SK-N-SH (cell line): ENCODE measurements at regions not wholly inside any gene's neighbourhood (a gene's known extent, or its start where the extent isn't known, plus 50 kb on each side); places are given as distances from the start of the nearest gene placed in this dataset.
"Not testable (repeated sequence)": the region's sequence is repeated elsewhere in the genome, so short reads cannot be mapped to it uniquely, and the experiment has no call there.

ENCODE experiments used
- CTCF ChIA-PET: fragments of 300-600, 350-600 bp; formaldehyde crosslinking; extraction: SDS; loops from one replicate; lab custom pipeline; 2021; lab: Yijun Ruan, JAX
- POLR2A ChIA-PET: fragments of 350-600 bp; sonication (Branson Sonifier 250); formaldehyde crosslinking; extraction: SDS; loops from one replicate; lab custom pipeline; 2020; ENCODE audit warnings: antibody characterized with exemption, inconsistent platforms; lab: Yijun Ruan, JAX
- DNase-seq: peaks from one replicate; pipeline ENCODE4 v3.0.0; 2012
- H2AFZ ChIP-seq: fragments of 200-600 bp; sonication (generic); 2 replicates; pipeline ENCODE4 v1.8.1; 2016; ENCODE audit warnings: antibody characterized with exemption, mild to moderate bottlenecking, low read depth
- H3F3A ChIP-seq: fragments of 200-600 bp; sonication (generic); replicated peaks from 2 replicates; pipeline ENCODE3; 2016; ENCODE audit warnings: antibody characterized with exemption, mild to moderate bottlenecking; ENCODE audit not compliant: insufficient read depth
- H3K27ac ChIP-seq, 2 experiments: fragments of 200-500 bp in 1 of 2; fragments of 200-600 bp in 1 of 2; sonication (Bioruptor generic) in 1 of 2; sonication (generic), shearing (Covaris generic) in 1 of 2; 2 replicates each; pipeline versions ENCODE4 v1.5.1 to v1.6.1; 2014 to 2016; ENCODE audit warnings: low read depth in 2 of 2, inconsistent platforms in 1 of 2, low read length in 1 of 2, mild to moderate bottlenecking in 1 of 2, mixed read lengths in 1 of 2
- H3K27me3 ChIP-seq: fragments of 200-600 bp; sonication (generic), shearing (Covaris generic); 2 replicates; pipeline ENCODE4 v1.6.1; 2016; ENCODE audit warnings: mixed run types; ENCODE audit not compliant: insufficient read depth
- H3K36me3 ChIP-seq, 2 experiments: fragments of 200-500 bp in 1 of 2; fragments of 200-600 bp in 1 of 2; sonication (Bioruptor generic) in 1 of 2; sonication (generic) in 1 of 2; replicated peaks in 1 of 2; 2 replicates each; pipeline versions ENCODE3 to v1.5.1; 2014 to 2016; ENCODE audit warnings: low read length in 1 of 2, mild to moderate bottlenecking in 1 of 2; ENCODE audit not compliant: insufficient read depth in 2 of 2, control insufficient read depth in 1 of 2
- H3K4me1 ChIP-seq, 2 experiments: fragments of 200-500 bp in 1 of 2; fragments of 200-600 bp in 1 of 2; sonication (Bioruptor generic) in 1 of 2; sonication (generic), shearing (Covaris generic) in 1 of 2; 2 replicates each; pipeline versions ENCODE4 v1.5.1 to v1.6.1; 2014 to 2016; ENCODE audit warnings: low read depth in 1 of 2, low read length in 1 of 2, mixed run types in 1 of 2; ENCODE audit not compliant: insufficient read depth in 2 of 2, control insufficient read depth in 1 of 2
- H3K4me2 ChIP-seq: fragments of 200-600 bp; sonication (generic), shearing (Covaris generic); 2 replicates; pipeline ENCODE4 v1.6.1; 2017; ENCODE audit warnings: mixed run types
- H3K4me3 ChIP-seq, 2 experiments: fragments of 200-500 bp in 1 of 2; fragments of 200-600 bp in 1 of 2; sonication (Bioruptor generic) in 1 of 2; sonication (generic), shearing (Covaris generic) in 1 of 2; 2 replicates each; pipeline versions ENCODE4 v1.5.1 to v1.8.1; 2014 to 2016; ENCODE audit warnings: low read depth in 2 of 2, inconsistent platforms in 1 of 2, low read length in 1 of 2, mild to moderate bottlenecking in 1 of 2, mixed read lengths in 1 of 2, moderate library complexity in 1 of 2
- H3K79me2 ChIP-seq: fragments of 200-600 bp; sonication (generic); 2 replicates; pipeline ENCODE4 v1.8.1; 2017; ENCODE audit warnings: mild to moderate bottlenecking; ENCODE audit not compliant: insufficient read depth
- H3K9ac ChIP-seq: fragments of 200-600 bp; sonication (generic); 2 replicates; pipeline ENCODE4 v1.6.1; 2017; ENCODE audit warnings: mixed run types
- H3K9me2 ChIP-seq: fragments of 200-600 bp; sonication (generic); 2 replicates; pipeline ENCODE4 v1.6.1; 2017; ENCODE audit warnings: mixed run types
- H3K9me3 ChIP-seq: fragments of 200-600 bp; sonication (generic); 2 replicates; pipeline ENCODE4 v1.6.1; 2017; ENCODE audit warnings: mixed run types, mild to moderate bottlenecking, moderate library complexity
- H4K20me1 ChIP-seq: fragments of 200-600 bp; sonication (generic); 2 replicates; pipeline ENCODE4 v1.6.1; 2017; ENCODE audit warnings: mild to moderate bottlenecking, mixed run types; ENCODE audit not compliant: insufficient read depth
- ELF1 ChIP-seq: IDR thresholded peaks from 2 replicates; pipeline ENCODE4 v1.4.0; 2012
- EZH2phosphoT487 ChIP-seq: fragments of 200-600 bp; sonication (generic); IDR thresholded peaks from 2 replicates; pipeline ENCODE4 v1.6.1; 2017; ENCODE audit warnings: low read depth, mixed run types, mild to moderate bottlenecking, antibody characterized with exemption, moderate library complexity, borderline replicate concordance
- FOSL2 ChIP-seq: IDR thresholded peaks from 2 replicates; pipeline ENCODE4 v1.4.0; 2012; ENCODE audit warnings: low read depth, mild to moderate bottlenecking, moderate library complexity, borderline replicate concordance
- FOXJ3 ChIP-seq: sonication (generic); formaldehyde crosslinking; IDR thresholded peaks from 2 replicates; pipeline ENCODE4 v1.5.1; 2020; ENCODE audit warnings: mild to moderate bottlenecking, missing genetic modification reagents
- GABPA ChIP-seq: IDR thresholded peaks from 2 replicates; pipeline ENCODE4 v1.4.0; 2012; ENCODE audit warnings: low read depth, mild to moderate bottlenecking
- GATA2 ChIP-seq: sonication (generic); formaldehyde crosslinking; IDR thresholded peaks from 2 replicates; pipeline ENCODE4 v1.5.0; 2020; ENCODE audit warnings: mild to moderate bottlenecking, missing genetic modification reagents
- JUND ChIP-seq: IDR thresholded peaks from 2 replicates; pipeline ENCODE4 v1.4.0; 2012
- MXI1 ChIP-seq: IDR thresholded peaks from 2 replicates; pipeline ENCODE4 v1.6.1; 2012; ENCODE audit warnings: mild to moderate bottlenecking, low read depth, low read length, improper control_type of control experiment
- NFIC ChIP-seq: IDR thresholded peaks from 2 replicates; pipeline ENCODE4 v1.4.0; 2012; ENCODE audit warnings: borderline replicate concordance
- NRF1 ChIP-seq: IDR thresholded peaks from 2 replicates; pipeline ENCODE4 v1.6.1; 2012; ENCODE audit warnings: low read depth, mild to moderate bottlenecking, low read length
- PBX3 ChIP-seq: IDR thresholded peaks from 2 replicates; pipeline ENCODE4; 2012
- RAD21 ChIP-seq: IDR thresholded peaks from 2 replicates; pipeline ENCODE4 v1.6.1; 2012; ENCODE audit warnings: mild to moderate bottlenecking, low read length
- RCOR1 ChIP-seq: fragments of 150-350 bp; IDR thresholded peaks from 2 replicates; pipeline ENCODE4 v1.6.1; 2017; ENCODE audit warnings: antibody characterized with exemption, low read length
- SIN3A ChIP-seq: IDR thresholded peaks from 2 replicates; pipeline ENCODE4 v1.6.1; 2012; ENCODE audit warnings: low read depth, mild to moderate bottlenecking, low read length, moderate library complexity, borderline replicate concordance
- TAF1 ChIP-seq: IDR thresholded peaks from 2 replicates; pipeline ENCODE4 v1.6.1; 2012; ENCODE audit warnings: low read depth, mild to moderate bottlenecking, low read length, moderate library complexity, borderline replicate concordance
- USF1 ChIP-seq: IDR thresholded peaks from 2 replicates; pipeline ENCODE4 v1.4.0; 2012; ENCODE audit warnings: low read depth, borderline replicate concordance
- YY1 ChIP-seq: IDR thresholded peaks from 2 replicates; pipeline ENCODE4 v1.4.0; 2012; ENCODE audit warnings: low read depth, mild to moderate bottlenecking
- WGBS: methylation state at CpG from one replicate; pipeline ENCODE4 v1.1.6; 2017; ENCODE audit warnings: low lambda C conversion rate; 5-methylcytosine and 5-hydroxymethylcytosine counted together
- TF ChIP-seq, protein P1 (sequence below): fragments of 150-350 bp; IDR thresholded peaks from 2 replicates; pipeline ENCODE4 v1.6.1; 2016; ENCODE audit warnings: mild to moderate bottlenecking, low read depth, low read length

- TF ChIP-seq TAF1 (no peak), EZH2phosphoT487 (no peak), SIN3A (no peak), FOXJ3 (CRISPR knock-in tag) (no peak), FOSL2 (no peak), RAD21 (no peak), PBX3 (no peak), ELF1 (no peak), MXI1 (no peak), USF1 (no peak), RCOR1 (no peak), YY1 (no peak)
- no peaks in the 10 kb centered on the region for H3F3A ChIP-seq
- no peaks in the 10 kb centered on the region for H3K27me3 ChIP-seq
- H3K27ac ChIP-seq: no peak overlapping the region
- no peaks in the 10 kb centered on the region for H3K36me3 ChIP-seq
- H3K9me2 ChIP-seq: no peaks in the 10 kb centered on the region
- DNase-seq: no peak
- H3K79me2 ChIP-seq: no peaks in the 10 kb centered on the region
- 2% methylated on average over 3 of the region's 3 CpGs for WGBS
- CTCF ChIA-PET: no interaction called here
- H3K4me1 ChIP-seq: no peaks in the 10 kb centered on the region
- no peak overlapping the region for H2AFZ ChIP-seq
- H3K9ac ChIP-seq: no peak overlapping the region
- no peaks in the 10 kb centered on the region for H4K20me1 ChIP-seq
- no peak overlapping the region for H3K4me2 ChIP-seq
- no peak overlapping the region for H3K4me3 ChIP-seq
- no peaks in the 10 kb centered on the region for H3K9me3 ChIP-seq
- POLR2A ChIA-PET: no interaction called here
Observed at GRCh38 chr14:106069804-106070625, 543.6 kb downstream of the TMEM121 start.

DNA sequence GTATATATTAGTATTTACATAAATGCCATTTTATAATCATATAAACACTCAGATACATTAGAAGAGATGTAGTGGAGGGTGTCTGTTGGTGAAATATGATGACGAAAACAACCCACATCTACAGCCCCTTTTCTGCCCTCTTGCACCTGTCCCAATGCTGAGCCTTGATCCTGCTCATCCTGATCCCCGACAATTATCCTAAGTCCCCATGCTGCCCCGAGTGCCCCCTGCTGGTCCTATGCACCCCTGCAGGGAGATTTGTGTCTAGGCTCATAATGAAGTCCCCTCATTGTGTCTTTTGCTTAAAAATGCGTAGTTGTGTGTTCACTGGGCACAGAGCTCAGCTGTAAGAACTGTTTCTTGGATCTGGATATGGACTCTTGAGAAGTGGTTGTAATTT is 554.5 kb downstream of the TMEM121 start:
- Histone ChIP-seq H3K27me3 (no peaks in the 10 kb centered on the region), H4K20me1 (no peaks in the 10 kb centered on the region), H3K9me3 (no peaks in the 10 kb centered on the region), H3K79me2 (no peaks in the 10 kb centered on the region), H3F3A (no peaks in the 10 kb centered on the region), H3K9ac (no peak overlapping the region), H3K27ac (no peak overlapping the region), H3K9me2 (no peaks in the 10 kb centered on the region), H3K4me3 (no peak overlapping the region), H3K4me2 (no peak overlapping the region), H3K36me3 (no peaks in the 10 kb centered on the region), H3K4me1 (no peaks in the 10 kb centered on the region), H2AFZ (no peak overlapping the region)
- WGBS: no CpG with 5 or more reads among the region's 4 CpGs
- CTCF ChIA-PET: no interaction called here
- DNase-seq: no peak
- TF ChIP-seq FOXJ3 (CRISPR knock-in tag) (no peak), NRF1 (no peak), GABPA (no peak), USF1 (no peak), FOSL2 (no peak), GATA2 (CRISPR knock-in tag) (no peak), NFIC (no peak), JUND (no peak), MXI1 (no peak)
- TF ChIP-seq, protein P1, sequence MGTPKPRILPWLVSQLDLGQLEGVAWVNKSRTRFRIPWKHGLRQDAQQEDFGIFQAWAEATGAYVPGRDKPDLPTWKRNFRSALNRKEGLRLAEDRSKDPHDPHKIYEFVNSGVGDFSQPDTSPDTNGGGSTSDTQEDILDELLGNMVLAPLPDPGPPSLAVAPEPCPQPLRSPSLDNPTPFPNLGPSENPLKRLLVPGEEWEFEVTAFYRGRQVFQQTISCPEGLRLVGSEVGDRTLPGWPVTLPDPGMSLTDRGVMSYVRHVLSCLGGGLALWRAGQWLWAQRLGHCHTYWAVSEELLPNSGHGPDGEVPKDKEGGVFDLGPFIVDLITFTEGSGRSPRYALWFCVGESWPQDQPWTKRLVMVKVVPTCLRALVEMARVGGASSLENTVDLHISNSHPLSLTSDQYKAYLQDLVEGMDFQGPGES: no peak
- POLR2A ChIA-PET: no interaction called here

DNA sequence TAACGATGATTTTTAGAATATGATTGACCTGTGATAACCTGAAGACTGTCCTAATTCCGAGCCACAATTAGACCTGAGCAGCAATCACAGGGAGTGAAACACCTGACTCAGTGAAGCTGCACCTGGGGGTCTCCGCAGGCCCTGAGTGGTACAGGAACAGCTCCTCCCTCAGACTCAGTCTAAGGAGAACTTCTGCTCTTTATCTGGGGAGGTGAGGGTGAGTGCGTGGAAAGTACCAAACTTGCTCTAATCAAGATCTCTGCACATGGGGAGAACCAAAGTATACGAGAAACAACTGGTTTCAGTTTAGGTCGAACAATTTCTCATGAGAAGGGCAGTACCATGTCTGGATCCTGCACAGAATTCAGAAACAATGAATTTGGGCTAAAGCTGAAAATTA is 555.3 kb downstream of the TMEM121 start:
- H3K9me3 ChIP-seq, H4K20me1 ChIP-seq, H3K4me1 ChIP-seq, H3K4me3 ChIP-seq, CTCF ChIA-PET, H3K27ac ChIP-seq, H2AFZ ChIP-seq, H3K79me2 ChIP-seq, H3F3A ChIP-seq, H3K9ac ChIP-seq, H3K9me2 ChIP-seq, H3K4me2 ChIP-seq, POLR2A ChIA-PET, DNase-seq, H3K27me3 ChIP-seq, H3K36me3 ChIP-seq: not testable (repeated sequence)
- WGBS: 0% methylated on average over 3 of the region's 6 CpGs
